Vagina (tissue), 2 donors: ENCODE measurements at regions not wholly inside any gene's neighbourhood (a gene's known extent, or its start where the extent isn't known, plus 50 kb on each side); places are given as distances from the start of the nearest gene placed in this dataset.

Experiments
- CTCF ChIP-seq, 3 experiments: fragments of 450-650 bp in 2 of 3; fragments of 200-600 bp in 1 of 3; sonication (generic) in 1 of 3; IDR thresholded peaks; one replicate each; pipeline ENCODE4 v1.5.1; 2017 to 2019; ENCODE audit warnings: antibody characterized with exemption in 3 of 3, mild to moderate bottlenecking in 2 of 3, moderate library complexity in 2 of 3
- POLR2A ChIP-seq, 2 donors: fragments of 450-650 bp; IDR thresholded peaks; one replicate each; pipeline ENCODE4 v1.6.1; 2017; ENCODE audit warnings: antibody characterized with exemption in 2 of 2, mild to moderate bottlenecking in 2 of 2, moderate library complexity in 2 of 2

DNA sequence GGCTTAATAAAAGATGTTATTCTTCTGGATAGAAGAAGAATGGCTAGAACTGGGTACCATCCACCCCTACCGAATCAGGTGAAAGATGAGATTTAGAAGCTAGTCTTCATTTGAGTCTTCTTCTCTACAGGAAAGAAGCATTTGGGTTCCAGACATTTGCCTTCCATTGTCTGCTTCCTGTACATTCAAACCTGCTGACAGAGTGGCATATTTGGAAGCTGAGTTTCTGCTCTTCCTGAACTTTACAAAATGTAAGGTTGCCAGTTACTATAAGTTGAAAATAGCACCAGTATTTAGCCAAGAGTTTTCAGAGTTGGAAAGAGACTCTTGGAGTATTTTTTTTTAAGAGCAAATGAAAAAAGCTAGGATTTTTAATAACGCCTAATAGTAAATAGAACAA lies 525.4 kb upstream of the TLE4 start:
- no peak for TF ChIP-seq CTCF (IDR thresholded peaks at IDR 0.05)
- no peak for TF ChIP-seq POLR2A (IDR thresholded peaks at IDR 0.05)
